Posterior vena cava (tissue), 2 donors: ENCODE measurements at regions not wholly inside any gene's neighbourhood (a gene's known extent, or its start where the extent isn't known, plus 50 kb on each side); places are given as distances from the start of the nearest gene placed in this dataset.

Experiments used
- DNase-seq: peaks from one replicate; pipeline ENCODE4 v3.0.0-alpha.2; 2020; ENCODE audit warnings: low spot score
- intact Hi-C, 2 donors: fragments of 100-400 bp; cut with DNase I; formaldehyde crosslinking; loops; one replicate each; pipeline versions ENCODE4 v1.14.1 to v1.14.2; 2022 to 2023
- donor health status: DM: yes; HTN: yes; CAD: no.
- donor health status: DM: yes; HTN: yes; CAD: no.

GRCh38 chrX:3257471-3257870 is 89.0 kb downstream of the MXRA5 start:
- intact Hi-C loops, result no loop called here
- DNase-seq, result no peak

GRCh38 chrX:3256868-3257267 is 89.6 kb downstream of the MXRA5 start:
- no peak for DNase-seq
- intact Hi-C loops, result no loop called here

- intact Hi-C loops, result loop anchor here in 1 of 2 donors (1.0 kb wide), 1 partner anchor 16 kb away; no protein-coding TSS in a partner anchor
- no peak for DNase-seq
These were observed 93.7 kb downstream of the MXRA5 start for GRCh38 chrX:3252744-3253143.

- intact Hi-C loops, result no loop called here
- DNase-seq, result no peak
These were observed 95.5 kb downstream of the MXRA5 start for GRCh38 chrX:3250966-3251365.

GRCh38 chrX:3244955-3245354 is 101.5 kb downstream of the MXRA5 start:
- DNase-seq, result no peak
- intact Hi-C loops, result no loop called here

- no peak for DNase-seq
- intact Hi-C loops, result no loop called here
These were observed 102.2 kb downstream of the MXRA5 start for GRCh38 chrX:3244203-3244743.

- no peak for DNase-seq
- intact Hi-C loops, result no loop called here
These were observed 114.1 kb downstream of the MXRA5 start for GRCh38 chrX:3232262-3232923.

- intact Hi-C loops, result no loop called here
- no peak for DNase-seq
These were observed 114.7 kb downstream of the MXRA5 start for GRCh38 chrX:3231766-3232165.

GRCh38 chrX:3230496-3230895 is 116.0 kb downstream of the MXRA5 start:
- no peak for DNase-seq
- intact Hi-C loops, result no loop called here

- intact Hi-C loops, result no loop called here
- no peak for DNase-seq
These were observed 118.9 kb downstream of the MXRA5 start for GRCh38 chrX:3227526-3227925.

- DNase-seq, result no peak
- intact Hi-C loops, result no loop called here
These were observed 120.4 kb downstream of the MXRA5 start for GRCh38 chrX:3226087-3226486.

GRCh38 chrX:3221643-3222042 is 124.8 kb downstream of the MXRA5 start:
- intact Hi-C loops, result no loop called here
- DNase-seq, result no peak

GRCh38 chrX:3219667-3220066 is 126.8 kb downstream of the MXRA5 start:
- DNase-seq, result no peak

GRCh38 chrX:3219231-3219630 is 127.2 kb downstream of the MXRA5 start:
- no peak for DNase-seq
- intact Hi-C loops, result no loop called here

More at GRCh38 chrX:3219667-3220066, 126.8 kb downstream of the MXRA5 start:
- intact Hi-C loops, result no loop called here

GRCh38 chrX:3218442-3218841 is 128.0 kb downstream of the MXRA5 start:
- intact Hi-C loops, result no loop called here

GRCh38 chrX:3216581-3217180 is 129.8 kb downstream of the MXRA5 start:
- intact Hi-C loops, result no loop called here
- no peak for DNase-seq

More at GRCh38 chrX:3218442-3218841, 128.0 kb downstream of the MXRA5 start:
- no peak for DNase-seq

GRCh38 chrX:3215249-3215648 is 131.2 kb downstream of the MXRA5 start:
- intact Hi-C loops, result no loop called here
- DNase-seq, result no peak

- DNase-seq, result no peak
- intact Hi-C loops, result loop anchor here in 1 of 2 donors (2.0 kb wide), 1 partner anchor 28 kb away; no protein-coding TSS in a partner anchor
These were observed 140.1 kb downstream of the MXRA5 start for GRCh38 chrX:3206314-3206713.

GRCh38 chrX:3204606-3205005 is 141.8 kb downstream of the MXRA5 start:
- no peak for DNase-seq
- intact Hi-C loops, result no loop called here

- no peak for DNase-seq
- intact Hi-C loops, result no loop called here
These were observed 150.6 kb downstream of the MXRA5 start for GRCh38 chrX:3195845-3196244.

GRCh38 chrX:3192835-3193234 is 151.6 kb downstream of the ARSF start:
- DNase-seq, result no peak
- intact Hi-C loops, result no loop called here
